ENCODE measurements at regions not wholly inside any gene's neighbourhood (a gene's known extent, or its start where the extent isn't known, plus 50 kb on each side); places are given as distances from the start of the nearest gene placed in this dataset.

DNA sequence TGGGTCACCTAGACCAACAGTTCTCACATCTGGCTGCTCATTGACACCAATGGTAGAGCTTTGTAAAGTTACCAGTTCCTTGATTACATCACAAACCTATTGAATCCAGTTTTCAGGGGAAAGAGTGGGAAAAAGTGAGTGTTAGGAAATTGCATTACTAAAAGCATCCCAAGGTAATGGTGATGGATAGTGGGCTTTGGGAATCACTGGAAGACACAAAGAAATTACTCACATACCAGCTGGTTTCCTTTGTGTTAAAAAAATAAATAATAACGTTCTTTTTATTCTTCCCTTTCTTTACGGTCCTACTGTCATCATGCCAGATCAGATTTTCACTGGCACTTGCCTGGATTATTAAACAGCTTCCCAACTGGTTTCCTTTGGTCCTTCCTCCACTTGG is 370.7 kb downstream of the RFPL4B start:
- no peaks in the 10 kb centered on the region for H3K4me1 ChIP-seq
- H3K9me3 ChIP-seq: no peaks in the 10 kb centered on the region
- no peak for DNase-seq
- no peak overlapping the region for H3K4me3 ChIP-seq (ENCODE audit: low read depth, low read length)
- TF ChIP-seq, protein P1, sequence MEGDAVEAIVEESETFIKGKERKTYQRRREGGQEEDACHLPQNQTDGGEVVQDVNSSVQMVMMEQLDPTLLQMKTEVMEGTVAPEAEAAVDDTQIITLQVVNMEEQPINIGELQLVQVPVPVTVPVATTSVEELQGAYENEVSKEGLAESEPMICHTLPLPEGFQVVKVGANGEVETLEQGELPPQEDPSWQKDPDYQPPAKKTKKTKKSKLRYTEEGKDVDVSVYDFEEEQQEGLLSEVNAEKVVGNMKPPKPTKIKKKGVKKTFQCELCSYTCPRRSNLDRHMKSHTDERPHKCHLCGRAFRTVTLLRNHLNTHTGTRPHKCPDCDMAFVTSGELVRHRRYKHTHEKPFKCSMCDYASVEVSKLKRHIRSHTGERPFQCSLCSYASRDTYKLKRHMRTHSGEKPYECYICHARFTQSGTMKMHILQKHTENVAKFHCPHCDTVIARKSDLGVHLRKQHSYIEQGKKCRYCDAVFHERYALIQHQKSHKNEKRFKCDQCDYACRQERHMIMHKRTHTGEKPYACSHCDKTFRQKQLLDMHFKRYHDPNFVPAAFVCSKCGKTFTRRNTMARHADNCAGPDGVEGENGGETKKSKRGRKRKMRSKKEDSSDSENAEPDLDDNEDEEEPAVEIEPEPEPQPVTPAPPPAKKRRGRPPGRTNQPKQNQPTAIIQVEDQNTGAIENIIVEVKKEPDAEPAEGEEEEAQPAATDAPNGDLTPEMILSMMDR (IDR thresholded peaks at IDR 0.05; ENCODE audit: low read depth, low read length): no peak
- H3K36me3 ChIP-seq: no peaks in the 10 kb centered on the region
- no peaks in the 10 kb centered on the region for H3K27me3 ChIP-seq

DNA sequence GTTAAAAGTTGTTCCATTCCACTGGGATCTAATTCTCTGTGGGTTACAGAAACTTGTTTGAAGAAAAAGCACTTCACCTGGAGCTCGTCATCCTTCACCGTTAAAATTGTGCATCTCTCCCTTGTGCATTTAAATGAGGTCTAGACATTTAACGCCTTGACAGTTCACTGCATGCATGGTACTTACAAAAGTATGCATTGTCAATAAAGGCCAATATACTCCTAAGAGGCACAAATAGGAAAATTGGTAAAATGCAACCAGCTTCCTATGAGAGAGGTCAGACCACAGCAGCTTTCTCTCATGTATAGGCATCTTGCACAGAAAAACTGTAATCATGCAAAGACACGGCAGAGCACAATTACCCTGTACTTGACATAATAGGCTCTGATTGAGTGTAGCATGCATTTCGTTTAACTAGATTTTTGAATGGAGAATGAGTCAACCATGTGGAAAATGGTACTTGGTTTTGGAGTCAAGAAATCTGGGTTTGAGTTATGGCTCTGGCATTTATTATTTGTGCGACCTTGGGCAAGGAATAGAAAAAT is 378.5 kb downstream of the RFPL4B start:
- Histone ChIP-seq H3K36me3 (no peaks in the 10 kb centered on the region), H3K9me3 (no peaks in the 10 kb centered on the region), H3K27me3 (no peaks in the 10 kb centered on the region), H3K4me3 (ENCODE audit: low read depth, low read length) (no peak overlapping the region), H3K4me1 (no peaks in the 10 kb centered on the region)
- no peak for DNase-seq
- TF ChIP-seq, protein P1 (IDR thresholded peaks at IDR 0.05; ENCODE audit: low read depth, low read length): no peak

DNA sequence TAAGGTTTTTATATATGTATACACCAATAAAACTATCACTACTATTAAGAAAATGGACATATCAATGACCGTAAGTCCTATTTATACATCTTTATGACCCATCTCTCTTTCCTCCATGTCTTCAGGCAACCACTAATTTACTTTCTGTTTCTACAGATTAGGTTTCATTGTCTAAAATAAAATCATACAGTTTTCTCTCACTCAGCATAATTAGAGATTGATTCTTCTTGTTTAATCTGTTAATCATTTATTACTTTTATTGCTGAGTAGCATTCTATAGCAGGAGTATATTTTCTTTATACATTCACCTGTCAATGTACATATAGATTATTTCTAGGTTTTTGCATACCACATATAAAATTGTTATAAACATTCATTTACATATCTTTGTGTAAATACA is 388.0 kb downstream of the RFPL4B start:
- Histone ChIP-seq H3K27me3 (no peaks in the 10 kb centered on the region), H3K9me3 (no peaks in the 10 kb centered on the region), H3K4me3 (ENCODE audit: low read depth, low read length) (no peak overlapping the region), H3K4me1 (no peaks in the 10 kb centered on the region), H3K36me3 (no peaks in the 10 kb centered on the region; the same call in 1 of the 2 replicates)
- DNase-seq: no peak
- TF ChIP-seq, protein P1 (IDR thresholded peaks at IDR 0.05; ENCODE audit: low read depth, low read length): no peak

DNA sequence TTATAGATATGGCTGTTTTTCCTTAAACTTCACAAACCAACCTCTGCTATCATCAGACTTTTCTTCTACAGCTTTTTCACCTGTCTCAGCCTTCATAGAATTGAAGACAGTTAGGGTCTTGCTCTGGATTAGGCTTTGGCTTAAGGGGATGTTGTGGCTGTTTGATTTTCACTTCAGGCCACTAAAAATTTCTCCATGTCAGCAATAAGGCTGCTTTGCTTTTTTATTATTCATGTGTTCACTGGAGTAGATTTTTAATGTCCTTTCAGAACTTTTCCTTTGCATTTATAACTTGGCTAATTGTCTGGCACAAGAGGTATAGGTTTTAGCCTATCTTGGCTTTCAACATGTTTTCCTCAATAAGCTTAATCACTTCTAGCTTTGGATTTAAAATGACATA is 392.6 kb downstream of the RFPL4B start:
- Histone ChIP-seq H3K9me3 (no peaks in the 10 kb centered on the region), H3K27me3 (no peaks in the 10 kb centered on the region), H3K4me1 (no peaks in the 10 kb centered on the region), H3K36me3 (no peaks in the 10 kb centered on the region; the same call in 1 of the 2 replicates), H3K4me3 (ENCODE audit: low read depth, low read length) (no peak overlapping the region)
- DNase-seq: no peak
- TF ChIP-seq, protein P1 (IDR thresholded peaks at IDR 0.05; ENCODE audit: low read depth, low read length): no peak

DNA sequence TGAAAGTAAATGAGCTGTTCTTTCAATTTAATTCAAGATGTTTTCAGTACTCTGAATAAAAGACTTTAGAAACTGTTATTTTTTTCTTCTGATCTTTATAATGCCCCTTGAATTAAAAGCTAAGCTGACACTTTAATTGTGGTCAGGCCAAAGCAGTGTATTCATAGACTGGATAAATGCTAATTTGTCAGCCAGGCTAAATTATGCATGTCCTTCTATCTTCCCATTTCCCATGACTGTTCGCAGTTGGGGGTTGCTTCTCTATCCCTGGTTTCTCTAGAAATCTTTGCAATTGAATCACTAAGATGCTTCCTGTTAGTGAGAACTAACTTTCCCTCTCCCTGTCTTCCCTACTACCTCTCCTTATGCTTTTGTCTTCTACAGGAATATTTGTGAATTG is 396.2 kb downstream of the RFPL4B start:
- Histone ChIP-seq H3K4me3 (ENCODE audit: low read depth, low read length) (no peak overlapping the region), H3K4me1 (no peaks in the 10 kb centered on the region), H3K36me3 (no peaks in the 10 kb centered on the region; the same call in 1 of the 2 replicates), H3K9me3 (no peaks in the 10 kb centered on the region), H3K27me3 (no peaks in the 10 kb centered on the region)
- no peak for DNase-seq
- TF ChIP-seq, protein P1 (IDR thresholded peaks at IDR 0.05; ENCODE audit: low read depth, low read length): no peak

DNA sequence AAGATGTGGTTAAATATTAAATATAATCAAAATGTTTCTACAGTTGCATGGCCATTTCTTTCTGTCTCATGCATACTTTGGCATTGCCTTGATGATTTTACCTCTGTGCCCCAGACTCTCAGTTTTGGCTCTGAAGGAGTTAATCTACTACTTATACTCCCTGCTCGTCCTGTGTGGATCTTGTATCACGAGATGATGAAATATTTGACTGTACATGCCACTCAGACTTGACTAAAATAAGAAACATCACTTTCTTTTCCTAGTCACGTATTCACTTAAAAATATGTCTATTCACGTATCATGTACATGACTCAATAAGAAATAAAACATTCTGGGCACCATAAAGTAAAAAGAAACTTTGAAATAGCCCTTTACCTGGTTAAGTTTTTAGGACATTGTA is 397.7 kb downstream of the RFPL4B start:
- no peak for DNase-seq
- no peaks in the 10 kb centered on the region for H3K4me1 ChIP-seq
- H3K9me3 ChIP-seq: no peaks in the 10 kb centered on the region
- TF ChIP-seq, protein P1 (IDR thresholded peaks at IDR 0.05; ENCODE audit: low read depth, low read length): no peak
- H3K27me3 ChIP-seq: no peaks in the 10 kb centered on the region
- H3K4me3 ChIP-seq (ENCODE audit: low read depth, low read length): no peak overlapping the region
- no peaks in the 10 kb centered on the region; the same call in 1 of the 2 replicates for H3K36me3 ChIP-seq
